NOMO-1 (cell line): ENCODE measurements at regions not wholly inside any gene's neighbourhood (a gene's known extent, or its start where the extent isn't known, plus 50 kb on each side); places are given as distances from the start of the nearest gene placed in this dataset.

Experiments used
- DNase-seq, 2 experiments: peaks; one replicate each; lab custom pipeline; 2025; ENCODE audit not compliant: unreplicated experiment in 2 of 2; lab: John Stamatoyannopoulos, UW

- no peak for DNase-seq
Measured at GRCh38 chr2:23311186-23311585, 73.8 kb upstream of the KLHL29 start.

DNA sequence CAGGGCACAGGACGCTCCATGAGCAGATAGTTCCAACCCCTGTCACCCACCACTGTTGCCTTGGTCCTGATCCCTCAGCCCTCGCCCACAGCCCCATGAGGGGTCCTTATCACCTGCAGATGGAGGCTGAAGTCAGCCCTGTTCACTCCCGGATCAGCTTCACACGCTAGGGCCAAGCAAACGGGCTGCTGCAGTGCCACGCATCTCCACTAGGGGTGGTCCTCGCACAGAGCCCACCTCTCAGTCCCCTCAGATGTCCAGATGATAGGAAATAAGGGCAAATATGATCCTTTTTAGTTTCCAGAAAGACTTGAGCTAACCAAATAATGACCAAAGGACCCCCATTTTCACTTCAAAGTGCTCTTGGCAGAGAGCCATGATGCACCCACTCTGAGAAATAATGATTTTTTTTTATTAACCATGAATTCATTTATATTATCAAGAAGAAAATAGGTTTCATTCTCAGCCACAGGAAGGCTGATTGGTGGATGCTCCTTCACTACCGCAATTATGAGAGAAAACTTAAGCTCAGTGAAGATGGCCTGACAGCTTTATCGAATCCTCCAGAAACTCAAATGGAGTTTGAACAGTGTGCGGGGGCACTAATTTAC, 71.9 kb upstream of the KLHL29 start:
- no peak for DNase-seq

DNA sequence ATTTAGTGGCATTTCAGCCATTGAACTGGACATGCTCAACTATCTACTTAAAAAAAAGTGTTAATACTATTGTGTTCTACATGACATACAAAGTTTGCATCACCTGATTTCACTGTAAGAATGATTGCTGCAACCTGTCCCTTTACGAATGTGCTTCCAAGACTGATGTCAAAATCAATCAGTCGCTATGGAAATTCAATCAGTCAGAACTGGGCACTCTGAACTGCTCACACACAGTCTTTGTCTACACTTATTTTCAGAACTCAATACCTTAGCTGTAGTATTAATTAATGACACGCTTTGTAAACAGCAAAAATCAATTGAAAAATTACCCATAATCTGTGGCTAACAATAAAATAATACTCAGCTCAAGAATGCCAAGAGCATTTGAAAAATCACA, 70.3 kb upstream of the KLHL29 start:
- no peak for DNase-seq

DNA sequence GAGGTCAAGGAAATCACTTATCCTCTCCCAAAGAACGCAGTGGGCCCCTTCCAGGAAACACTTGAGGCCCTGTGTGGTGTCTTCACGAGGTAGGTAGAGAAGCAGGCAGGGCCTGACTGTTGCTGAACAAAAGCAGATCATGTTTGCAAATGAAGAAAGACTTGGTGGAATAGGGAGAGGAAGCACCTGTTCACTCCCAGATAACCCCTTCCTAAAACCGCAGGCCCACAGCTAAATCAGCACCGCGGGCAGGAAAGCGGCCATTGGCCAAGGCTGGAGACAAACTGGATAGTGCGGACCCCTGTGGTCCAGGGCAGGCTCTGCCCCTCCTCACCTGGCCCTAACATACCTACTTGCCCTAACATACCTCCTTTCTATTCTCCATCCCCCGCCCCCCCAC, 64.9 kb upstream of the KLHL29 start:
- DNase-seq = no peak

GRCh38 chr2:23321751-23322150, 63.2 kb upstream of the KLHL29 start:
- no peak for DNase-seq

DNA sequence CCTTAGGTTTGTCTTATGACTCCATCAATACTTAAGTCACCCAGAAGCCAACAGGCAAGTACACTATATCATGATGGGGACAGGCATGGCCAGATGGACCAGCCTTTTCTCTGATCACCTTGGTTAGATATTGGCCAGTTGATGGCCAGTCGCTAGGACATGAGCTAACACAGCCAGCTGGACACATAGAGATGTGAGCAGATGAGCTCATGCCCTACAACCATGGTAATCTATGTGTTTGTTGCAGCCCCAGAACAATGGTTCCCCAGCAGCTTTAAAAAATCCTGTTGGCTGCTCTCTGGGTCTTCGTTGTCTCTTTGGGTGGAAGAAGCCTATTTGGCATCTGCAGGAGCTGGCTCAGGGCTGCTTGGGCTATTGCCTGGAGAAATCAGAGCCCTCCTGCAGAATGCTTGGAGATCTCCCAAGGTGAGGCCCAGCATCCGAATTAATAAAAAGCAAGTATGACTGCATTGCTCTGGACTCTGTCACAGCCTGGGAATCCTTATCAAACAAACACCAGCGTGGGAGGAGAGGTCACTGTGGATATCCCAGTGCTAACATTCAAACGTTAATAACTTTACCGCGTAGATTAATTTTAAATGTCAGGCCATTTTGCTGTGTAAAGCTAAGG, 62.3 kb upstream of the KLHL29 start:
- DNase-seq = no peak

- no peak for DNase-seq
Measured at GRCh38 chr2:23323198-23323916, 61.6 kb upstream of the KLHL29 start.

DNA sequence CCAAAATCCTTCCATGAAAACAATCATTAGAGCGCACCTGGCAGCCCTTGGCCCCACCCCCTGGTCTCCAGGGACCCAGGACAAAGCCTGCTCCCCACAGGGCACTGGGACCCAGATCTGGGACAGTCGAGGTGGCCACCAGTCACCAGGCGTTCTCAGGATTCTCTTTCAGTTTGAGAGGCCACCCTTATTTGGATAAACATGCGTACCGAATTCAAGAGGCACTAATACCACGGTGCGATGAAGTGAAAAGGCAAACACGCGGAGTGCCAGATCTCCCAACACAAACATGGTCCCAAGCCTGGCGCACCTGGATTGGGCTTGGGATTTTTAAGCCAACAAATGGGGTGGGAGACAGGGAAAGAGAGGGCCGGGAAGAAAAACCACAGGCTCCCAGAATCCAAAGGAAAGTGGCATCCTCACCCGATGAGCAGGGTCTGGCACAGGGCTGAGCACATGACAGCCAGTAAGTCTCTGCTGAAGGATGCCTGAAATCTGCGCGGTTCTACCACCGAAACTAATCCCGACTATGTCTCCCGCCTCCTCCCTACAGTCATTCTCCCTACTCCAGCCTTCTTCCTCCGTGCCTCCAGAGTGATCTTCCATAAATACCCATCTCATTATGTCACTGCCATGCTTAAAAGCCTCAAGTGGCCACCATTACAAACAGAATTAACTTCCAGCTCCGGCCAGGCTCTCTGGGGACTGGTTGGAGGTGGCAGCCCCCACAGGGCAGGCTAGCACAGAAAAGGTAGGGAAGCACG, 60.9 kb upstream of the KLHL29 start:
- DNase-seq = no peak

DNA sequence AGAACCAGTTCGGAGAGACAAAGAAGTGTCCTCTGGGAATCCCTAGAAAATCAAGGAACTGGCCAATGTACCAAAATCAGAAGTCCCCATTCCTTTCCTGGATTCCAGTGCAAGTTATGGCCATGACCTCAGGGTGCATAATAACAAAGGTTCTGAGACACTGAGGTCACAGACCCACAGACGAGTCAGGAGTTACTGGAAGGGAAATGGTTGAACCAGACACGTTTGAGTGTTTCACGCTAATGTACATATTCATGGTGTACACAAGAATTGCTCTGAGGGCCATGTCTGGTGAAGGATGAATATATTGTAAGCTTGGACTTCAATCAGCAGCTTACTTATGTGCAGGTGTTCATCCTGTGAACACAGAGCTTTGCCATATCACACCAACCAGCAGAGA, 58.6 kb upstream of the KLHL29 start:
- no peak for DNase-seq

DNA sequence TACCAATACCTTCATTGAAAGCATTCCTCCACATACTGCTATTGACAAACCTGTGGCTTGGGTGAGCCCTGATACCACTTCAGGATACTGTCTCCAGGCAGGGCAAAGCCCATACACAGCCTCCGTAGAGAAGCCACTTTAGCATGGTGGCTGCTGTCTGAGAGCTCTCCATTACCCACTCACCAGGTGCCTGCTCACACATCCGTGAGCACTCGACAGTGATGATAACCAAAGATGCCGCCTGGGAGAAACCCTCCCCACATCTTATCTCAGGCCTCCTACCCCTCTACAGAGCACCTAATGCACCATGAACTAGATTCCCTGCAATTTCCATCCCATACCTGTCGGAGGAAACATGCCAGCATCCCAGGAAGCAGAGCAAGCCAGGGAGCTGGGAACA, 57.6 kb upstream of the KLHL29 start:
- no peak for DNase-seq

DNA sequence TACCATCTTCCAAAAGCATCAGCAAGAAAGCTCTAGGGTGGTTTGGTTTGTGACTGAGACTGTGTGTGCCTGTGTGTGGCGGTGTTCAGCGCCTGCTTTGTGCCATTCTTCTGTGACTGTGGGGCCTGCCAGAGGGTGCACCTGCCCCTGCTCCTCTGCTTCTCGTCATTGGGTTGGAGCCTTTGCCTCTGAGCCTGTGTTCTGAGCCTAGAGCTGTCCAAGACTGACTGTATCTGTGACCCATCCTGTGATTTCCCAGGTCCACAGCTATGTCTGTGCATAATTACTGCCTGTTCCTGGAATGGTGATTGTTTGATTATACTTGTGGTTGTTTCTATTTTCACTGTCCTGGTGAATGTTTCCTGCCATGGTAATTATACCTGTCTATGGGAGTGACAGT, 57.1 kb upstream of the KLHL29 start:
- DNase-seq = no peak

DNA sequence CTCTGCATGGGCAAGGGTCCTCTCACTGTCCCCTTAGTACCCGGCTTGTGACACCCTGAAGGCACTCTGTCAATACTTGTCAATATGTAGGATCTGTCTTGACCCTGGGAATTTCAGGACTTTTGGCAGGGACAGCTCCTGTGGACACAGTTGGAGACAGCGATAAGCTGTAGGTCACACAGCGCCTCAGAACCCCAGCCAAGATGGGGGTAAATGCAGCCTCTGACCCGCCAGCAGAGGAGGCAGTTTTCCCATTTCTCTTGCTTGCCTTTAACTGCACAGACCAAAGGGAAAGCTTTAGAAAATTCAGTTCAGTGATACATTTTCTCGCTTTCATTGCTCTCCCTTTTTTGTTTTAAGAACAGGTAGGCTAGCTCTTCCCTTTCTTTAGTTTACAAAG, 54.8 kb upstream of the KLHL29 start:
- DNase-seq = no peak
